Stimulated activated naive CD4-positive, alpha-beta T cell (primary cell): ENCODE measurements at regions not wholly inside any gene's neighbourhood (a gene's known extent, or its start where the extent isn't known, plus 50 kb on each side); places are given as distances from the start of the nearest gene placed in this dataset.
"Not testable (repeated sequence)": the region's sequence is repeated elsewhere in the genome, so short reads cannot be mapped to it uniquely, and the experiment has no call there.

Source experiments
- DNase-seq, 6 experiments: peaks; one replicate each; lab custom pipeline; 2025; lab: John Stamatoyannopoulos, UW

GRCh38 chr20:16864069-16864468, 115.9 kb downstream of the OTOR start:
- no peak for DNase-seq

DNA sequence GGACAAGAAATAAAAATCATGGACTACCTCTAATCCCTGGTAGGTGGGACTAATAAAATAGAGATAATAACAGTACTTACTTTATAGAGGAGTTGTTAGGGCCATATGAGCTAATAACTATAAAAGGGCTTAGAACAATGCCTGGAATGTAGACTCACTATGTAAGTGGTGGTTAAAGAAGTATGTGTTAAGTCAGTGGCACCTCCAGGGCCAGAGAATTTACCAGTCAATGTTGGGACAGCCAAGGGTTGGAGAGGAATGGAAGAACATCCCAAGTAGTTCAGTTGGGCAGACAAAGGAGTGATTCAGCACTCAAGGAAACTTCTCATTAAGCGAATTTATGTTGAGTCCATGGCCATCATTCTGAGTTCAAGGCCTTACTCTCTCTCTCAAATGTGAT, 116.8 kb downstream of the OTOR start:
- no peak for DNase-seq

DNA sequence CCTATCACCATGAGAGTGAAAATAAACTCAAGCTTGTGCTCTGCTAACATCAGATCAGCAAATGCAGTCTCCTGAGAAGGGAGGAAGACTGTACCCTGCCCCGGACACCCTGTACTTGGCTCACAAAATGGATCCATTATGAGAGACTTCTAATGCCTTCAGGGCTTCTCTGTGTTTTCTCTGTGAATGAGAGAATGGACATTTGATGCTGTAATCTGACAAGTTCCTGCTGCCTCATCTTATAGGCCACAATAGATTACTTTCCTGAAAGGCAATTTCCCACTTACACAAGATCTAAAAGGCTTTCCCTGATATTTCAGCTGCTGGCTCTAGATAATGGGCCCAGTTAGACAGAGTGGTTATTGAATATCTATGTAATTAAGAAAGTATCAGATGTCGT, 117.2 kb downstream of the OTOR start:
- no peak for DNase-seq

DNA sequence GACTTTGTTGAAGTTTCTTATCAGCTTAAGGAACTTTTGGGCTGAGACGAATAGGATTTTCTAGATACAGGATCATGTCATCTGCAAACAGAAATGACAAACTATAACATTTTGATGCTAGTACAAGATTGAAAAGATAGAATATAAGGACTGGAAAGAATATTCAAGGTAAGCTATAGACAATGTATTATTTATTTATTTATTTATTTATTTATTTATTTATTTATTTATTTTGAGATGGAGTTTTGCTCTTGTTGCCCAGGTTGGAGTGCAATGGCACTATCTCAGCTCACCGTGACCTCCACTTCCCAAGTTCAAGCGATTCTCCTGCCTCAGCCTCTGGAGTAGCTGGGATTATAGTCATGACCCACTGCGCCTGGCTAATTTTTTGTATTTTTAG, 125.0 kb downstream of the OTOR start:
- DNase-seq: not testable (repeated sequence)

DNA sequence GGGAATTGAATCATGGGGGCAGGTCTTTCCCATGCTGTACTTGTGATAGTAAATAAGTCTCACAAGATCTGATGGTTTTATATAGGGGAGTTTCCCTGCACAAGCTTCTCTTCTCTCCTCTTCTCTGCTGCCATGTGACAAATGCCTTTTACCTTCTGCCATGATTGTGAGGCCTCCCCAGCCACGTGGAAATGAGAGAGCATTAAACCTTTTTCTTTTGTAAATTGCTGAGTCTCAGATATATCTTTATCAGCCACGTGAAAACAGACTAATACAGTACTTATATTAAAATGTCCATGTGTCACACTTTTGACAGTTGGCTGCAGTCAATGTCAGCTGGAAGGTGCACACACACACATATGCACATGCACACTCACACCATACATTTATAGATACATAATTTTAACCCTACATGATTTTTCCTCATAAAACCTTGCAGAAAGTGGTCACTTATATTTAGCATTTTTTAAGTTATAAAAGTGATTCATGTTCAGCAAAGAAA, 128.9 kb downstream of the OTOR start:
- no peak for DNase-seq

GRCh38 chr20:16885746-16886145, 137.6 kb downstream of the OTOR start:
- no peak for DNase-seq

DNA sequence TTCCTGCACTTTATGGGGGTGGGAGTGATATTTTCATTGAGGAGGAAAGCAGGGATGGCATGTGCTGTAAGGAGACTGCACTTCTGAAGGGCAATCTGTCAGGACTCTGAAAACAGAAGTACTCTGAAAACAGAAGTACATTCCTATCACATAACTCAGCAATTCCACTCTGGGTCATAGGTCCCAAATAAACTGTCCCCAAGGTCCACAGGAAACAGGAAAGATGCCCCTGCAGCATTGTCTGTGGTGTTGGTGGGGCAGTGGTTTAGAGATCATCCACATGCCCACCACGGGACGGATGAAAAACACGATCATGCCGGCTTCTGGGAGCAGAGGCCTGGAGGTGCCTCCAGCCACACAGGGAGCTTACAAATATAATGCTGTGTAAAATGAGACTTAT, 150.3 kb downstream of the OTOR start:
- DNase-seq: no peak

GRCh38 chr20:16902662-16903061, 154.5 kb downstream of the OTOR start:
- no peak for DNase-seq

GRCh38 chr20:16904751-16905150, 156.6 kb downstream of the OTOR start:
- no peak for DNase-seq

DNA sequence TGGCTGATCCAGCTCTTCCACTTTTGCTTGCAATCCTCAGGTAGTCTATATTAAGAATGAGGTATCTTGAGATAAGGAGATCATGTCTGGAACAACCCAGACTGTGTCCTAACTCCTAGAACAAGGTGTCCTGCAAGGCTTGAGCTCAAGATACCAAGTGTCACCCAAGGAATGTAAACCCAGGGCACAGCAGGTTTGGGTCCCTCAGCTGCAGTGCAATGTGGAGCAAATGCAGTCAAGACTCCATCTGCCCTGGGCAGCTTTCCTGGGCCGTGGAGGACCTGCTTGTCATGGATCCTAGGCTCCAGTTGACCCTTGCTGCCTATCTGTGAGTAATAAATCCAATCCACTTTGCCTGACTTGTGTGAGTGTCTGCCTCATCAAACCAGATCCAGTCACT, 166.1 kb downstream of the OTOR start:
- DNase-seq: no peak

DNA sequence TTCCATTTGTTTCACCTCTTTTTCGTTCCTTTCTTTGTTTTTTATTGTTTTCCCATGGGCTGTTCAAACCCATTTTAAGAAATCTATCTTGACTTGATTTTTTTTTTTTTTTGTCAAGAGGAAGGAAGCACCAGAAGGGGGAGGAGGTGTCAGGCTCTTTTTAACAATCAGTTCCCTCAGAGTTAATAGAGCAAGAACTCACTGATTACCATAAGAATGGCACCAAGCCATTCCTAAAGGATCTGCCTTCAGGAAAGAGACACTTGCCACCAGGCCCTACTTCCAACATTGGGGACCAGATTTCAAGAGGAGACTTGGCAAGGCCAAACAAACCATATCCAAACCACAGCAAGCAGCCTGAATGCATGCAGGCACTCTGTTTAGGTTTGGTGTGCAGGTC, 168.0 kb downstream of the OTOR start:
- DNase-seq: no peak

DNA sequence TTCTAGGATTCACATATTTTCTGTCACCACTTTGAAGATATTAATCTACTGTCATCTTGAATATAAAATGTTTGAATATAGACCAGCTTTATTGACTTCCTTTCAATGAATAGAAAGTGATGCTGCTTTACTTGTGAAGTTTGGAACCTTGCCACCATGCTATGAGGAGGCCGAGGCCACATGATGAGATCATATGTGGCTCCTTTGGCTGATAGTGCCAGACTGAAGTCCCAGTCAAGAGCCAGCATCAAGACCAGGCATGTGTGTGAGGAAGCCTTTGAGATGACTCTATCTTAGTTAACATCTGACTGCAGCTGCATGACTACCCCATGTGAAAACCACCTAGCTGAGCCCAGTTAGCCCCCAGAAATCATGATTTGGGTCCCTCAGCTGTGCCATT, 169.5 kb downstream of the OTOR start:
- no peak for DNase-seq

DNA sequence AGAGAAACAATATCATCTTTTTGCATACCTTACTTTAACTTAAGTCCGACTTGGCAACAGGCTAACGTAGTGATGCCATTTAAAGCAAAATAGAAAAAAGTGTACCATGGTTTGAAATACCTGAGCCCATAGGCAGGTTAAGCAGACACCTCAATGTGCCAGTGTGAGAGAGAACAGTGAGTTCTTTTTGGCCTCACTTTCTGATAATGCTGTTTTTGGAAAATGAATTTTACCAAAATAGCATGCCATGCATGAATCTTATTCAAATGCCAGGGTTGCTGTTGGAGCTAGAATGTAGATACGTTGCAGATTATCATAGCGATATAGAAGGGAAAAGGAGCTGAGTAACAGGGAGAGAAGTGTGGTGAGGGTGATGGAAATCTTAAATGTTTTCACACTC, 170.2 kb downstream of the OTOR start:
- no peak for DNase-seq

DNA sequence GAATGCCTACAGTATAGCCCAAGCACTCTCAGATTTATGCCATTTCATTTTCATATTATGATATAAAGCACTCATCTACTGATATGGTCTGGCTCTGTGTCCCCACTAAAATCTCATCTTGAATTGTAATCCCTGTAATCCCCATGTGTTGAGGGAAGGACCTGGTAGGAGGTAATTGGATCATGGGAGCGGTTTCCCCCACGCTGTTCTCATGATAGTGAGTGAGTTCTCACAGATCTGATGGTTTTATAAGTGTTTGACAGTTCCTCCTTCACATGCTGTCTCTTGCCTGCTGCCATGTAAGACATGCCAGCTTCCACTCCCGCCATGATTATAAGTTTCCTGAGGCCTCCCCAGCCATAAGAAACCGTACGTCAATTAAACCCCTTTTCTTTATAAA, 171.7 kb downstream of the OTOR start:
- no peak for DNase-seq

DNA sequence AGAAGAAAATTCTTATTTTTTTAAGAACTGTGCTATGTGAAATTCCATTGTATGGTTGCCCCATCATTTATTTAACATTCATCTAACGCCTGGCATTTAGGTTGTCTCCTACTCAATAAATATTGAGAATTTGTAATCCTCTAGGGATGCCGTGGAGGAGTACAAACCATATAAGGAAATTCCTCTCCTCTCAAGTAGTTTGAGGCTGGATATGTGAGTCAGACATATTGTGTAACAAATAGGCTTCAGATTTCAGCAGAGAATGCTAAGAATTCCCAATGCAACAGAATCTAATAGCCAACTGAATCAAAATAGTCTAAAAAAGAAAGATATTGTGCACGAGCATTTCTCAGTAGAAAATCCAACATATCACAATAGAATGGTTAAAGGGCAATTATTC, 174.7 kb downstream of the OTOR start:
- no peak for DNase-seq

- DNase-seq: no peak
Observed at GRCh38 chr20:16926626-16927430, 178.7 kb downstream of the OTOR start.

GRCh38 chr20:16929756-16930155, 181.6 kb downstream of the OTOR start:
- no peak for DNase-seq

GRCh38 chr20:16930656-16931055, 182.5 kb downstream of the OTOR start:
- DNase-seq: no peak

DNA sequence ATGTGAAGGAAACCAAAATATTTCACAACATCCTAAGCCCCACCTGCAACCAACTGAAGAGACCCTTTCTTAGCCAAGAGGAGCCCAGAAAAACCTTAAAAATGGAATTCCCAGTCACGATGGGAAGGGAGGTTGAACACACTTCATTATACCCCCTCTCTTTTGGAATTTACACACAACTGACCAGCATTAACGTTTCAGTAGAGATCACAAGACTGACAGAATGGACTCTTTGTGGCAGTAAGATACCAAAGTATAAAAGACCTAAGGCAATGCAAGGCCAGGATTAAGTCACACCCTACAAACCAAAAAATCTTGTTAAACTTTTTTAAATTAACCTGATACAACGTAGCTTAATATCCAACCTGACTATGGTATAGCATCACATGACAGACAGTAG, 190.9 kb downstream of the OTOR start:
- DNase-seq: no peak

GRCh38 chr20:16940701-16941100, 192.5 kb downstream of the OTOR start:
- no peak for DNase-seq

DNA sequence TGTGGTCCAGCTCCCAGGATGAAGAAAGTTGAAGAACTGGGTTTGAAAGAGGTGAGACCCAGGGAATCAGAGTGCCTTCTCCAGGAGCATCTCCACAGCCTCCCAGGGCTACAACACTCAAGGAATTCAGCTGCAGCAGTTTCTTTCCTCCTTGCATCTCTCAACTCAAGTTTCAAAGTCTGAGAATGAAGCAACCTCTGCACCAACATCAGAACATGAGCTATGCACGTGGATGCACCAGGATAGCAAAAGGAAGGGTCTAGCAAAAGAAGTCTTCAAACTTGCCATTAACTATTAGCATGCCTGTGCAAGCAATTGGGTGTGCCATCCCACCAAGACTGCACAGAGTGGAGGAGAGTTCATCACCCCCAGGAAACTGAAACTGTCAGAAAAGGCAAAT, 193.9 kb downstream of the OTOR start:
- no peak for DNase-seq

- DNase-seq: no peak
Observed at GRCh38 chr20:16942756-16943155, 194.6 kb downstream of the OTOR start.

- no peak for DNase-seq
Observed at GRCh38 chr20:16944745-16945144, 196.6 kb downstream of the OTOR start.

GRCh38 chr20:16945619-16946018, 197.5 kb downstream of the OTOR start:
- no peak for DNase-seq
